ENCODE measurements at regions not wholly inside any gene's neighbourhood (a gene's known extent, or its start where the extent isn't known, plus 50 kb on each side); places are given as distances from the start of the nearest gene placed in this dataset.
"Not testable (repeated sequence)": the region's sequence is repeated elsewhere in the genome, so short reads cannot be mapped to it uniquely, and the experiment has no call there.

DNA sequence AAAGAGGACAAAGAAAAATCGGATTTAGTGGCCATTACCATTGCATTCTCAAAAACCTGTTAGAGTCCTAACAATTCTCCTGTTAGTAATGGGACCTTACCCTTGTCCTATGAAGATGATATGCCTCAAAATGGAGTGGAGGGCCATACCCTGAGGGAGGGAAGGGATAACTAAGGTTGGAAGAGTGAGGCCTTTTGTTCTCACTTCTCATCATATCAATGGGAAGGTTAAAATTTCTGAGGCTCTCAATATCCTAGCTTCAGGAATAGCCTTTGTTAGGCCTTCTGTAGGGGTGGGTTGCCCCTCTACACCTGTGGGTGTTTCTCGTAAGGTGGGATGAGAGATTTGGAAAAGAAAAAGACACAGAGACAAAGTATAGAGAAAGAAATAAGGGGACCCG lies 109.4 kb upstream of the SGIP1 start:
- DNase-seq = not testable (repeated sequence)

DNA sequence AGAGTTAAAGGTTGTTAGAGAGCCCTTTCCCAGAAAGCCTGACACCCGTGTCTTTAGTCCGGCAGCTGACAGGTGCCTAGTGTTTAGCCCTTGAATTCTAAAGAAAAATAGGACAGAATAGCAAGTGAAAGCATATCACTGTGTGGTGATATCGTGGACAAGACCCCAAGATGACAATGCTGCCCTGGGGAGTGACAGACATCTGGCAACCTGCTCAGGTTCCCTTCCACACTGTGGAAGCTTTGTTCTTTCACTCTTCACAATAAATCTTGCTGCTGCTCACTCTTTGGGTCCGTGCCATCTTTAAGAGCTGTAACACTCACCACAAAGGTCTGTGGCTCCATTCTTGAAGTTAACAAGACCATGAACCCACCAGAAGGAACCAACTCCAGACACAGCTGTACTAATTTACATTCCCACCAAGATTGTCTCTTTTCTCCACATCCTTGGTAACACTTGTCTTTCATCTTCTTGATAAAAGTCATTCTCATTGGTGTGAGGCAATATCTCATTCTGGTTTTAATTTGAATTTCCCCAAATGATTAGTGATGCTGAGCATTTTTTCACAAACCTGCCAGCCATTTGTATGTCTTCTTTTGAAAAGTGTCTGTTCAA lies 107.6 kb upstream of the SGIP1 start:
- no peak for DNase-seq

DNA sequence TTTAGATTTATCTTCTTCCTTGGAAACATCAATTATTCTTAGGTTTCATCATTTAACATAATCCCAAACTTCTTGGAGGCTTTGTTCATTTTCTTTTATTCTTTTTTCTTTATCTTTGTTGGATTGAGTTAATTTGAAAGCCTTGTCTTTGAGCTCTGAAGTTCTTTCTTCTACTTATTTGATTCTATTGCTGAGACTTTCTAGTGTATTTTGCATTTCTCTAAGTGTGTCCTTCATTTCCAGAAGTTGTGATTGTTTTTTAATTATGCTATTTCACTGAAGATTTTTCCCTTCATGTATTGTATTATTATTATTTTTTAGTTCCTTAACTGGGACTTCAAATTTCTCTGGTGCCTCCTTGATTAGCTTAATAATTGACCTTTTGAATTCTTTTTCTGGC lies 103.1 kb upstream of the SGIP1 start:
- not testable (repeated sequence) for DNase-seq

- DNase-seq = no peak
These were observed 102.0 kb upstream of the SGIP1 start for GRCh38 chr1:66431999-66432398.

- DNase-seq = no peak
These were observed 100.3 kb upstream of the SGIP1 start for GRCh38 chr1:66433611-66434010.

DNA sequence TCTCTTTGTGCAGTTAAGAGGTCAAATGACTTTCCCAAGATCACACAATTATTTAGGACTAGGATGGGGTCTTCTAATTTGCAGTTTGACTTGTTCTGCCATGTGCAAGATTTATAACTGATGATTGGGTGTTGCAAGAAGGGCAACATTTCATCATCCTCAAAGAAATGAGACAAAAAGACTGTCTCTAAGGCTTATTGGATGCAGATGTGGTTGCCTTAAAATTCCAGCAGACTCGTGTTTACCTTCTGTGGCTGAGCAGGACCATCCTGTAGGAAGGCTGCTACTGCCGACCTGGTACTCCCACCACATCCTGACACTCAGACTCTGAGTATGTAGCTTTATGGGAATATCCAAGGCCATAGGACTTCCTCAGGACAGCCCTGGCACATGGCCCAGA lies 99.9 kb upstream of the SGIP1 start:
- DNase-seq = no peak

GRCh38 chr1:66435541-66435940 lies 98.4 kb upstream of the SGIP1 start:
- no peak for DNase-seq

- DNase-seq = no peak
These were observed 97.4 kb upstream of the SGIP1 start for GRCh38 chr1:66436378-66437135.

- DNase-seq = no peak
These were observed 96.9 kb upstream of the SGIP1 start for GRCh38 chr1:66437136-66437401.

DNA sequence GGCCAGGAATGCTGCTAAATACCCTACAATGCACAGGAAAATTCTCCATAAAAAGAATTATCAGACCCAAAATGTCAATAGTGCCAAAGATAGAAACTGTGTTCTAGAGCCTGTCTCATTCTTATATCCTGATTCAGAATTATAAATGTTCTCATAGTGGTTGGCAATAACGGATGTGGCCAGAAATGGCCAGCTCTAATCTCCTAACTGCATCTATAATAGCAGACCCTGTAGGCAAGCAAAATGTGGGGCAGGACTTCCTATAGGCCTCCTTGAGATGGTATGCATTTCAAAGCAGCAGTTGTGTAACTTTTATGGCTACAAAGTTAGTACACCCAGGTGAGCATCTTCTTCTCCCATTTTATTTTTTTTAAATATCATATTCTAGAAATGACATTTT lies 95.9 kb upstream of the SGIP1 start:
- DNase-seq = no peak

- no peak for DNase-seq
These were observed 95.5 kb upstream of the SGIP1 start for GRCh38 chr1:66438501-66438900.

- DNase-seq = no peak
These were observed 94.8 kb upstream of the SGIP1 start for GRCh38 chr1:66439031-66439740.

- DNase-seq = no peak
These were observed 90.2 kb upstream of the SGIP1 start for GRCh38 chr1:66443793-66444192.

DNA sequence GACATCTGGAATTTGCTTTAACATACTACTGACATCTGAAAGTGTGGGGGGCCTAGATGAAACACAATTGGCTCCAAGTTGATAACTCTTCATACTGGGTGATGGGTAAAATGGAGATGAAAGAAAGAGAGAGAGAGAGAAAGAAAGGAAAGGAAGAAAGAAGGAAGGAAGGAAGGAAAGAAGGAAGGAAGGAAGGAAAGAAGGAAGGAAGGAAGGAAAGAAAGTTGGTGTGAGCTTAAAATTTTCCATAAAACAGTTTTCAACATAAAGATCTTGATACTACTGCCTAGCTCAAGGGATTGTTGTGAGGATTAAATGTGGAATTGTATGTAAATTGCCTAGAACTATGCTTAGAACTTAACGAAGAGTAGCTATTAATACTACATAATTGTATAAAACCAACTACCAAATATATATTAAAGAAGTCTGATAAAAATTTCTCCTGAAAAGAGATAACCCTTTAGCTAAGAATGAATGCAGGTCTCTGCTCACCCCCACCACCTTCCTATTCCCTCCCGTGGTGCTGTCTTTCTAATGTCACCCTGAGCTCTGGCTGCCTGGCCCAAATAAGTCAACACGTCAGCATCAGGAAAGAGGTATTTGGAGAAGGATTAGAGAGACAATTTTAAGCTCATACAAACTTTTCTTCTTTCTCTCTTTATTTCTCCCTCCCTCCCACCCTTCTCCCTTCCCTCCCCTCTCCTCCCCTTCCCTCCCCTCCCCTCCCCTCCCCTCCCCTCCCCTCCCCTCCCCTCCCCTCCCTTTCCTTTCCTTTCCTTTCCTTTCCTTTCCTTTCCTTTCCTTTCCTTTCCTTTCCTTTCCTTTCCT lies 89.3 kb upstream of the SGIP1 start:
- no peak for DNase-seq

GRCh38 chr1:66445492-66446181 lies 88.3 kb upstream of the SGIP1 start:
- DNase-seq = peak in 23 of 56 donors; percentile 2 to 37 (median 10)

DNA sequence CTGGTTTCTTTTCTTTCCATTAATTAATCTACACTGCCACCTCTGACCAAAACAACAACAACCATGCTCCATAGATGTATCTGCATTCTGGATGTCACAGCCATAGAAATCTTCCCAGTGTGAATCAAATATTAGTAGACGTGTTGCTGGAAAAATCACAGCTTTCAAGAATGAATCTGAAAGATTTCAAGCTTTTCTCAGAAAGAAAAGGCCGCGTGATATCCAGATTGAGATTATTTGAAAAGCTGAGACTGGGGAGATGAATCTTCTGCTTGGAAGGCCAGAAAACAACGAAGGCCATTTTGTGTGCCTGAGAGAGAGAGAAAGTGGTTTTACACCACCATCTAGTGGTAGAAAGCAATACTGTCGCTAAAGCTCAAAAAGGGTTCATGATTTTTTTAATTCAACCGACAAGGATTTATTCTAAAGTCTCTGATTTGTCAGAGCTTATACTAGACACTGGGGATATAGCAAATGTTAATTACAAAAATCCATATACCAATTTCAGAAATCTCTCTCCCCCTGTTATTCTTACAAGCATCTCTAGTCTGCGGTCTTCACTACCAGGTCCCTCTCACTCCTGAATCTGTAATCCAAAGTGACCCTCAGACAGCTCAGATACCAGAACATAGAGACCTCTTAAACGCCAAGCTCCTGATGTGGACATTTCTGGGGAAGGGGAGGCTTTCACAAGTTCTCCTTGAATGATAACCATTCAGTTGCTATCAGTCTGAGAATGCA lies 87.5 kb upstream of the SGIP1 start:
- peak in 22 of 56 donors; percentile 1 to 80 (median 16) for DNase-seq

DNA sequence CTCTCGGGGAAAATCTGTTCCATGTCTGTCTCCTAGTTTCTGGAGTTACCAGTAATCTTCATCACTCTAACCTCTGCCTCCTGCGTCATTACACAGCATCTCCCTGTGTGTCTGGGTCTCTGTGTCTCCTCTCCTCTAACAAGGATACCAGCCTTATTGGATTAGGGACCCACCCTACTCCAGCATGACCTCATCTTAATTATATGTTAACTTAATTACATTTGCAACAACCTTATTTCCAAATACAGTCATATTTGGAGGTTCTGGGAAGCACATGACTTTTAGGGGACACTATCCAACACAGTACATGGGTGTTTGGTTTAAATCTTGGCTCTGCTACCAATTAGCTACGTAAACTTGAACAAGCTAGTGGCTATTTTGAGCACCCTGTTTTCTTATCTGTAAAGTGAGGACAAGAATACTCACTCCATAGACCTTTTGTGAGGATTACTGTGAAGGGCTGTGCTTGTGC lies 83.9 kb upstream of the SGIP1 start:
- no peak for DNase-seq

DNA sequence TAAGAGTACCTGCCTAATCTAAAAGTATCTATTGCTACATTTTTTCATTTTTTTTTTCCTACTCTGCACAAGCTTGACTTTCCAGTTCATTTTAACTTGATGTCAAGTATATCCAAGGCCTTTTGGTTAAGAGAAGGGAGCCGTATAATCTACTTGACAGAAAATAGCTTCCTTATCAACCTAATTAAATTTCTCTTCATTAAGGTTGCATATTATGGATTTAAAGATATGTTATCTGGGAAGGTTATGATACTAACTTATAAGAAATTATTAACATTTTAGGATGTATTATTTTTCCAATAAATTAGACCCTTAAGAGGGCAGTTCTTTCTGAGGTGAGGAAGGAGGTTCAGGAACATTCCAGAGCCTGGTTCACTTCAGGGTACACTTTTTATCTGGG lies 83.1 kb upstream of the SGIP1 start:
- DNase-seq = no peak

DNA sequence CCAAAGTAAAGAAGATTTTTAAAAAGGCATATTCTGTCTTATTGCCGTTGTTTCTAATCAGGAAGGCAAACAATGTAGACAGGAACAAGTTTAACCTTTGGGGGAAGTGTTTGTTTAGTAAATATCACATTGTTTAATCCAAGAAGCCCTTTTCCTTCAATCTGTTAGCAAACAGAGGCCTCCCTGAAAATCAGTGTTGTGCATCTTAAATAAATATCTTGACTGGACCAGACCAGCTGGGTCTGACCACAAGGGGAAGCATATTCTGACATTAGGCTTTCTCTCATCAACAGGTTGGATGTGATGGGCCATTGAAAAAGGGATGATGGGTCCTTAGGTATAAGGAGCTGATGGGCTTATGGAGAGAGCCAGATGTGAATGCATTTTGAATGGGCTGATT lies 81.8 kb upstream of the SGIP1 start:
- DNase-seq = no peak

- no peak for DNase-seq
These were observed 81.0 kb upstream of the SGIP1 start for GRCh38 chr1:66452982-66453381.

DNA sequence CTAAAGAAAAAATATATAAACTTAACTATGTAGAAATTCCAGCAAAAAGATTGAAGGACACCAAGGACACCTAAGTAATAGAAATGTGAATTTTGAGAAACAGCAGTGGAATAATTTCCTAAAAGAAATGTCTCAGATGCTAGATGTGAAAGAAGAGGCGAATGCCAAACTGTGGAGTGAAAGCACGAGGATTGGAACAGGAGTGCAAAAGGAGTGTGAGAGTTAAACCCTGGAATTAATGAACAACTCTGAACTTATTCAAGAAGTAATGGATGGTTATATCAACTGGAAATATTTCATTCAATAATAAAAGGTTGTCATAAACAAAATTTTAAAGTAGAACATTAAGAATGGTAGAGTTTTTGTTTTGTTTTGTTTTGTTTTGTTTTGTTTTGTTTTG lies 78.5 kb upstream of the SGIP1 start:
- no peak for DNase-seq

Measured in nucleus accumbens (tissue), 56 donors.